ENCODE measurements at regions not wholly inside any gene's neighbourhood (a gene's known extent, or its start where the extent isn't known, plus 50 kb on each side); places are given as distances from the start of the nearest gene placed in this dataset.

DNA sequence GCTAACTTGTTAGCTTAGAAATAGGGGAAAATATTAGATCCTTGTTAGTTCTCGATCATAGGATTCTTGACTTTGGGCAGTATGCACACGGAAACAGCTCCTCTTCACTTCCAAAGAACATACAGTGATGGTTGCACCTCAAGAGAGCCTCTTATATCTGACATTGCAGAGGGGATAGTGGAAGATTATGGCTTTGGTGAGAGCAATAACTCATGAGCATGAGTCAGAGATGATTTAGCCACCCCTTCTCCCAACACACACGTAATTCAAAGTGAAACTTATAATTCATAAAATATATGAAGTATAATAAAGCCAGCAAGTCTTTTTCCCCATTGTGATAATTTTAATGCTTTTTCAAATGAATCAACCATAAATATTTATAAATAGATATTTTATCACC lies 683.7 kb downstream of the POM121L12 start:
- DNase-seq: no peak

DNA sequence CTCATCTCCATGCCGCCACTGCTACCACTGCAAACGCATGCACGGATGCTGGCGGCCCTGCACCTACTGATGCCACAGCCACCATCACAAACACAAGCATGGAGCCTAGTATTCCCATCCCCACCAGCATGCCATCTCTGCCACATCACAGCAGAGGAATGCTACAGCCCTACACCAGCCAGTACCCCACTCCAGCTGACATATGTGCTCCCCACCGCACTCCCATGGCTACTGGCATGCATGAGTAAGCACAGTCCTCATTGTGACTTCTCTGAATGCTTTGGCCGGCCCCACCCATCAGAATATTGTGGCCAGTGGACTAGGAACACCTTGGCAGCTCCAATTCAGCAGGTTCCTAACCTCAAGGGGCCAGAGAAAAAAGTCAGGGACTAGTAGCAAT lies 705.5 kb downstream of the POM121L12 start:
- no peak for DNase-seq

DNA sequence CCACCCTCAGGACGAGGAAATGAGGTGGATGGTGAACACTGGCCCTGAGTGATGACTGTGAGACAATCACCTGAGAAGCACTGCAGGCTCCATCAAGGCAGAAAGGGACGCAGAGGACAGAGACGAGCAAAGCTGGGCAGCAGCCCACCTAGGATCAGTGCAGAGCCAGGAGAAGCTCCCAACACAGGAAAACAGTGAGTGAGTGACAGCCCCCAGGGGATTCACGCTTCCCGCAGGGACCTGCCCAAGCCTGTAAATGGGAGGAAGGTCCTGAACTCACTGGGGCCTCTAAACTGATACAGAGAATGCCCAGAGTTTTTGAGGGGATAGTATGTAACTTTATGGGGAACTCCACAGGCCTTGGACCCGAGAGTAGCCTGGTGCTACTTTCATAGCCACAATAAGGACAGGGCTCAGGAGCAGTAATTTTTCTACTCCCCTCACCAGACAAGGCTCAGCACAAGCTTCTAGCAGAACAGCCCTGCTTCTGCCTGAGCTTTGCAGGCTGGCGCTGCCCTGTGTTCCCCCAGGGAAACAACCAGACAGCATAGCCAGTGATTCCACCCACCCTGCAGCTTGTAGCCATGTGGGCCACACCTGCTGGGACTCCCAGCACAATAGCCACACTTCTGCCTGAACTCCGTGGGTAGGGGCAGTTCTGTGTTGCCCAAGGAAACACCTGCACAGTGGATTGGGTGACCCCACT lies 708.4 kb downstream of the POM121L12 start:
- DNase-seq: no peak

DNA sequence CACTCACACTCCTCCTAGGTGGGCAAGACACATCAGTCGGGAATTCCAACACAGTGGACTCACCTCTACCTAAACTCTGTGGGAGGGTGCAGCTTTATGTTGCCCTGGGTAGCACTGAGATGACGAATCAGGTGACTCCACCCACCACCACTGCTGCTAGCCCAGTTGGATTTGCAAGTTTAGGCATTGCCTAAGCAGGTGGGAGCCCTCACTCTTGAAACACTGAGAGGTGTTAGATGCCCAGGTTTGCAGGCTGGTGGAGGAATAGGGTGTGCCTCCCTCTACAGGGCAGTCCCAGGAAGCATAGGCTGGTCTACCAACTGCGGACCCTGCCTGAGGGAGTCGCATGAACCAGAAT lies 708.9 kb downstream of the POM121L12 start:
- DNase-seq: no peak

DNA sequence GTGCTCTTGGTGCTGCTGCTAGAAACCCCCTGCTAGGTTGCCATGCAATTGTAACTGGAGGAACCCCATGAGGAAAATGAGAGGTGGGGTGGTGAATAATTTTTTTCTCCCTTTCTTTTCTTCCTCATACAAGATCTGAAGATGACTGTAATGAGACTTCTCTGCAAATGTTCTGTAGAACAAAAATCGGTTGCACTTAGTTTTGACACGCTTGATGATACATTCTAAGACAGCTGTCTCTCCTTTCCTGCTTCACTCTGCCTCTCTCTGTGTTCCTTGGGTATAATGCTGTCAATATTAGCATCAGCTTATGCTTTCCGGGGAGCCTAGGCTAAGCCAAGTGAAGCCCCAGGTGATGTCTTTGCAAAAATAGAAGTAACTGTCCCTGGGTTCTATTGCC lies 721.5 kb downstream of the POM121L12 start:
- DNase-seq: no peak

DNA sequence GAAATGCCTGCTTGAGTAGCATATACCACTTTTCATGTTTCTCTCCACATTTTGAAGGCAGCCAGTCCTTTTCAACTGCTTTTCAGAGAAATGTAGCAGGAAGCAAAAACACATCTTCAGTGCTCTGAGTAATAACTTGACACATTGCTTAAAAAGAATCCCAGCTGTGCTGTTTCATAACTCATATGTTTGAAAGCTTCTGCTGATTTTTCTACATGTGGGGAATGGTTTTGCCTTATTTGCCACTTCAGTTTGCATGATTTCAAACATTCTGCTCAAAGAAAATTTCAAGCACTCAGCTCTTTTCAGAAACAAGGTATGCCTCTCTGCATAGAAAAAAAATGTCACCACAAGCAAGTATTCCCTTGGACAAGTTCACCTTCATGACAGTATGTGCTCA lies 732.8 kb downstream of the POM121L12 start:
- no peak for DNase-seq

DNA sequence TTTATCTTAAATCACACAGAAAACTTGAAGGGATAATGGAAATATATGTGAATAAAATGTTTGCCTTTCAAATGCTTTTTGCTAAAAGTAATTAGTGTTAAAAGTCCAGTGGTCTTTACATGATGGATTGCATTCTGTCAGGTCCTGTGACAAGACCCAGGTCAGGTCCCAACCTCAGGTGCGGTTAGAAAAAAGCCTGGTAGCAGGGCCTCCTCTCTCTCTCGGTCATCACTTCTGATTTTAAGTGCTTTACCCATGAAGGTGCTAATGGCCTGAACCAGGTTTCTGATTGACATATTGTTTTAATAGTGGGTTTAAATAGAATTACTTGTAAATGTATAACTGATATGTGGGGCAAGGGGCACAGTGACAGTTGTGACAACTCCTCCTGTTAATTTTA lies 736.3 kb downstream of the POM121L12 start:
- no peak for DNase-seq

DNA sequence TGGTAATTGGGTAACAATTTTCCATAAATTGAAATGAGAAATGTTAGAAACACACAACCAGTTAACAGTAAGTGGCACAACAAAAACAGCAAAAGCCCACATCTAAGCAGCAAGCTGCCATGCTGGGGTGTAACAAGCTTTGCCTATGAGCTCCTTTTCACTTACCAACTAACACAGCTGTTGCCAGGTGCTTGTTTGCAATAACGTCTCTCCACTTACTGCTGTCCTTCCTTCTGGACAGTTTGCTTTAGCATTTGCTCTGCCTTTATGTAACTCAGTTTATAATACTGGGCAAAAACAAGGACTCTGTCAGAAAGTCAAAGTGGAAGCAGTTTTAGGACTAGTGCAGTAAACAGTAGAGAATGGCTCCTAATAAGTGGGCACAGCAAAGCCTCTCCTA lies 740.9 kb downstream of the POM121L12 start:
- DNase-seq: no peak

DNA sequence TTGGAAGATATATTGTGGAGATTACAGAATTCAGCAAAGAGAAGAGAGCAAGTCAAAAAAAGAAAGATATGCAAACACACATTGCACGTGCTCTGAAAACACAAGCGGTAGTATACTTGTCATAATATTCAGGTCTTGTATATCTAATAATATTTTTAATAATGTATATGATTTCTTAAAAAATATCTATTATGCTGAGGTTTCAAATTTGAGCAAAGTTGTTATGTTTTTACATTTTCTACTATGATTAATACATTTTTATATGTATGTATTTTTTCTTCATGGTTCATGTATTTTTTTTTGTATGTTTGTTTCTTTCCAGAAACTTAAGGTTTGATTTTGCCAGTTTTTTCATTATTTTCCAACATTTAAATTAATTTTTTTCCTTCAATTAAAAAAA lies 752.4 kb upstream of the VSTM2A start:
- no peak for DNase-seq

DNA sequence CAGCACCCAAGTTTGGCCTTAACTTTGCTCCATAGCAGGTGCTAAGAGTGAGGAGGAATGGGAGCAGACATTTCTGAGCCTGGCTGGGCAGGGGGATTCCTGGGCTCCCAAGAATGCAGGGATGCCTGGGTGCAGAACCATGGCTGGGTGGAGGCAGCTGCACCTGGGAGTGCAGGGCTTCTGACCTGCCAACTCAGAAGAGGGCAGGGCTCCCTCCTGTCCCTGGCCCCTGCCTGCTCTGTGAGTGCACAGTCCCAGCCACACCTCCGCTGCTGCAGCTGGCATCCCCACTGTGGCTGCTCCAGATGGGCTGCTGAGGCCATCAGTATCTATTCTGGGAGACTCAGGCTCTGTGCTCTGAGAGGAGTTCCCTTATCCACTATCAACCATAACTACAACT lies 747.4 kb upstream of the VSTM2A start:
- no peak for DNase-seq

DNA sequence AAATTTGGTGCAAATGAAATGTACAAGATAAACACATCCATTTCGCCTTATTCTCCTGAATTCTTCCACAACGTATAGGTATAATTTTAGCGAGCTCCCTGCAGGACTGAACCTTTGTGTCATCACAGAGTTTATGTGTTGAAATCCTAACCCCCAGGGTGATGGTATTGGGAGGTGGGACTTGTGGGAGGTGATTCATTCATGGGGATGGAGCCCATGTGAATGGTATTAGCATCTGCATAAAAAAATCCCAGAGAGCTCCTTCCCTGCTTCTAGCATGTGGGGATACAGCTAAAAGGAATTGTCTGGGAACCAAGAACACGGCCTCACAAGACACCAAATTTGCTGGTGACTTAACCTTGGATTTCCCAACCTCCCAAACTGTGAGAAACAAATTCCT lies 741.4 kb upstream of the VSTM2A start:
- no peak for DNase-seq

DNA sequence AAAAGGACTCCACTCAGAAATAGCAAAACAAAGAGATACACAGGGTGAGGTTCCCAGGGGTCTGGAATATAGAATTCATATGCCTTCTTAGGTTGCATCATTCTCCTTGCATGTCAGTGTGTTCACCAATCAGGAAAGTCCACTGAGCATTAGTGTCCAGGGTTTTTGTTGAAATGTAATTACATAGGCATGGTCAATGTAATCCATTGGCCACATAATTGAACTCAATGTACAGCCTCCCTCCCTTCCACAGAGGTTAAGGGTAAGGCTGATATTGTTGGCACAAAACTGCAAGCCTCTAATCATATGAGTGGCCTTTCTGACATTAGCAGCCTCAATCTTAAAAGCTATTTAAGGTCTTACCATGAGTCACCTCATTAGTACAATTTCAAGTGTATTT lies 736.1 kb upstream of the VSTM2A start:
- DNase-seq: no peak

DNA sequence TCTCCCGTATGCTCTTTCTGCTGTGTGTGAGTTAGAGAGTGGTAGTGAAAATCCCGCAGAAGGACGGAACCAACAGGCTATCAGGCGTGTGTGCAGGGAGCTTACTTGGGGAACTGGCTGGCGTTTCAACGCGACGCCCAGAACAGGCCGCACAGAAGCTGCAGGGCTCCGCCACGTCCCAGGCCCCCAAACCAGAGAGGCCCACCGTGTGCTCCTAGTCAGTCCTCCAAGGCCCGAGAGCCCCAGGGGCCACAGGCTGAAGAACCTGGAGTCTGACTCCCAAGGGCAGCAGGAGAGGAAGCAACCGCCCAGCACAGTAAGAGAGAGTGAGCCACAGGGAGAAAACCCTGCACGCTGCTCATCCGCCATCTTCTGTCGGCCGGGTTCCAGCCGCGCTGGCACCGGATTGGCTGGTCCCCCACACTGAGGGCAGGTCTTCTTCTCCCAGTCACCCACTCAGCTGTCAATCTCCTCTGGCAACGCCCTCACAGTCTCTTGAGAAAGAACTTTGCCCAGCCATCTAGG lies 730.6 kb upstream of the VSTM2A start:
- no peak for DNase-seq

DNA sequence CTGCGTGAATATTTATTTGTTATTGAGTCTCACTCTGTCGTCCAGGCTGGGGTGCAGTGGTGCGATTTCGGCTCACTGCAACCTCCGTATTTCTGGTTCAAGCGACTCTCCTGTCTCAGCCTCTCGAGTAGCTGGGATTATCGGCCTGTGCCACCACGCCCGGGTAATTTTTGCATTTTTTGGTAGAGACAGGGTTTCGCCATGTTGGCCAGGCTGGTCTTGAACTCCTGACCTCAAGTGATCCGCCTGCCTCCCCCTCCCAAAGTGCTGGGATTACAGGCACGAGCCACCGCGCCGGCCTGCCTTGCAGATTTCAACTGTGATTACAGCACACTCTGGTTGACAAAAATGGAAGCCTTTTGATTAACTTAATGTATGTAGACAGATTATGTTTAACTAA lies 730.0 kb upstream of the VSTM2A start:
- DNase-seq: no peak

DNA sequence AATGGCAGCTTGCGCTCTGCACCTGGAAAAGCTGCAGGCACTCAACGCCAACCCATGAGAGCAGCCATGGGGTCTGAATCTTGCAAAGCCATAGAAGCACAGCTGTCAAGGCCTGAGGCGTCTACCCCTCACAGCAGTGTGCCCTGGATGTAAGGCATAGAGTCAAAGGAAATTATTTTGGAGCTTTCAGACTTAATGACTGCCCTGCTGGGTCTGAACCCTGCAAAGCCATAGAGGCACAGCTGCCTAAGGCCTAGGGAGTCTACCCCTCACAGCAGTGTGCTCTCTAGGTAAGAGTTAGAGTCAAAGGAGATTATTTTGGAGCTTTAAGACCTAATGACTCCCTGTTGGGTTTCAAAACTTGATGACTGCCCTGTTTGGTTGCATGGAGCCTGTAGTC lies 706.9 kb upstream of the VSTM2A start:
- no peak for DNase-seq

DNA sequence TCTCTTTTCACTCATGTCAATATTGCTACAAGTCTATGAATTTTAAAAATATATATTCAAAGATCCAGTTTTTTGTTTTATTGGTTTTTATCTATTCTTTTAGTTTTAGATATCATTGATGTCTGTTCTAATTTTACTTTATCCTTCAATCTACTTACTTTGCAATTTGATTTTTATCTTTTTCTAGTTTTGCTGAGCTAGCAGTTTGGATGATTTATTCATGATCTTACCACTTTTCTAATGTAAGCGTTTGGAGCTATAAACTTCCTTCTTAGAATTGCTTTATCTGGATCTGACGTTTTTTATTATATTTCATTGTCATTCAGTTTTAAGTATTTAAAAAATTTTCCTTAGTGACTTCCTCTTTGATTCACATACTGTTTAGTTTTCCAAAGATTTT lies 664.5 kb upstream of the VSTM2A start:
- DNase-seq: no peak

DNA sequence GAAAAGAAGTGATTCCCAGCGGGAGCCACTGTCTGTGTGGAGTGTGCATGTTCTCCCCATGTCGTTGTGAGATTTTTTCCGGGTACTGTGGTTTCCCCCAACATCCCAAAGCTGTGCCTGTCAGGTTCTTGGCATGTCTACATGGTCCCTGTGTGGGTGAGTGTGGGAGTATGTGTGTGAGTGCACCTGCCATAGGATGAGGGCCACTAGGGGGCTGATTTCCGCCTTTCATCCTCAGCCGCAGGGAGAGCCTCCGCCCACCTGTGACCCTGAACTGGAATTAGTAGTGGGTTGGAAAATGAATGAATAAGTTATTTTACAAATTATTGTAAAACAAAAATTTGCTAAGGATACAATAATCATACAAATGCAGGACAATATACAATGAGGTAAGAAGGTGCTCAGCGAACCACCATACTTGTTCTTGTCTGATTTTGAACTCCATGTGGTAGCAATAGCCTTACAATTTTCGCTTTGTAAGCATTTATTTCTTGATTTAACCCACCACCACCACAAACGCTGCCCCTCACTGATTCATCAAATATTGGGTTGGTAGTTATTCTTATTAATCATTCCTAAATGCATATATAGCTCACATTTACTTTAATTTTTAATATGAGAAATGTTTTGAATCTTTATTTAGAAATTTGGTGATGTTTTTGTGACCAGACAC lies 641.2 kb upstream of the VSTM2A start:
- no peak for DNase-seq

DNA sequence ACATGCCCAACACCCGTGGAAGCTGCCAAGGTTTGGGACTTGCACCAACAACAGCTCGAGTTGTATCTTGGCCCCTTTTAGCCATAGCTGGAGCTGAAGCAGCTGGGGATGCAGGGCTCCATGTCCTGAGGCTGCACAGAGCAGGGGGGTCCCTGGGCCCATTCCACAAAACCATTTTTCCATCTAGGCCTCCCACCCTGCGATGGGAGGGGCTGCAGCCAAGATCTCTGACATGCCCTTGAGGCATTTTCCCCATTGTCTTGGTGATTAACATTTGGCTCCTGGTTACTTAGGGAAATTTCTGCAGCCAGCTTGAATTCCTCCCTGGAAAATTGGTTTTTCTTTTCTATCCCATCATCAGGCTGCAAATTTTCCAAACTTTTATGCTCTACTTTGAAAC lies 637.8 kb upstream of the VSTM2A start:
- no peak for DNase-seq

DNA sequence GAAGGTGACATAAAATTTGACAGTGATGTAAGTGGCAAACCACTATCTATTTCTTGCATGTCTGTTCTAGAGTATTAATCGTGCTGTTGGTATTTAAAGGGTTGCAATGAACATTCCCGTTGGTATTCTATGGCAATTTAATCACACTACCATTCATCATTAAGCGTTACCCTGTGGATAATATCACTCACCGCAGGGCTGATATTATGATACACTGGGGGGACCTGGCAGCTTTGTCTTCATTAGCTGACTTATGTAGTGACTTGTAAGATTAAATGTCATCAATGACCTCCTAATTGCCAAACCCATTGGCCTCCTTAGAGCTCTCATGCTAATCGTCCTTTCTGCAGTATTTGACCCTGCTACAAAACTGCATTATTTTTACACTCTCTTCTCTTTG lies 624.5 kb upstream of the VSTM2A start:
- DNase-seq: no peak

DNA sequence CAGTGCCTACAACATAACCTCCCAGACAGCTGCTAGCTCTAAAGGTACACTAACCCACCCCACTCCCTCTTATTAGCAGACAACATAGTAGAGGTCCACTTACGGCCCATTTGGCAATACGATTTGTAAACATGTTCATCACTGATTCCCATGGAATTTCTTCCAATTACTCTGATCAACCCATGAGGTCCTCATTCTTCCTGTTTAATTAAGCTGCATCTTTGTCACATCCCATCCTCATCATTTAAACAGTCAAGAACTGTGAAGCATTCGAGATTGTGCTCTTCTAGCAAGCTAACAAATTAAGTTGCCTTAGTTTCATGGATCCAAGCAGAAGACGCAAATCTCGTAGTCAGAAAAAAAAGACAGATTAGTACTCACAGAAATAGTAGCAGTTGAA lies 622.2 kb upstream of the VSTM2A start:
- no peak for DNase-seq

DNA sequence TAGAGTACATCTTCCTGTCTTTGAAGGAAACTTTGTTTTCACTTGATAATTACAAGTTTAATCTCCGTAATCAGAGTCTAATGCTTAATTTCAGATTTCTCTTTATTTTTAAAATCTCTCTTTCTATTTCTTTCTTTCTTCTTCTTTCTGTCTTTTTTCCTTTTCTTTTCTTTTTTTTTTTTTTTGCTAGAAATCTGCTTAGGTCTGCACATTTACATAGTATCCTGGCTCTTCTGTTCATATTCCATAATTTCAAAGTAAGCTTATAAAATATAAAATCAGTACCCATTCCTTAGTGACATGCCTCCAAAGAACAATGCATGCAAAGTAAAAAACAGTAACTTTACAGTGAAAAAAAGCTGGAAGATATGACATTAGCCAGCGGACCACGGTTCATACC lies 601.7 kb upstream of the VSTM2A start:
- DNase-seq: no peak

DNA sequence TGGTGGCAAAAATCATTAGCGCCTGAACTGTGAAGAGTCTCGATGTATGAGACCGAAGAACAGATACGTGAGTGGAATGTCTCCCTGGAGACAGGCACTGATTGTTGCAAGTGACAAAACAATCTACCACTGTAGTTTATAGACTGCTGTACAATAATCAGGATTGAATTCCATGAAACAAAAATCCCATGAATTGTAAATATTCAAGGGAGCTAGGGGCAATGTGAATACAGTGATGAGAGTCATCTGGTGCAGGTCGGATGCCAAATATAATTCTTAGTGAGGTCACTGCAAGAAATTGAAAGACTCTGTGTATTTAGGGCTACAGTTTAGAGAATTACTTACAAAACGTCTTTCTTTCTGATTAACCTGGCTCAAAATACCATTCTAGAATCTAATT lies 594.4 kb upstream of the VSTM2A start:
- no peak for DNase-seq

DNA sequence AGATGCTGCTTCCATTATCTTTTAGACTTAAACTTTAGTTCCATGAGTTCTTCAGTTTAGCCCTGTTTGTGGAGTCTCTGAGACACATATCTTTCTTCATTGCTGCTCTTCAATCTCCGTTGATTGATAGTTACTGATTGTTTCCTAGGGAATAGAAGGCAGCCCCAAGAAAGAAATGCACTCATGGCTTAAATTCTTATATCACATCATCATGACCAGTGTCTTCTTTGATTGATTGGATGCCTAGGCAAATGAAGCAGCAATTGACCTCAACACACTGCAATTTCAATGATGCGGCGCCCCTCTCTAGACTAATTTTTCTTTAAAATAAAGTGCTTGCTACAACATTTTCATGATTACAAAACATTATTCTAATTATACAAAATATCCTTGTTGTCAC lies 576.5 kb upstream of the VSTM2A start:
- no peak for DNase-seq

DNA sequence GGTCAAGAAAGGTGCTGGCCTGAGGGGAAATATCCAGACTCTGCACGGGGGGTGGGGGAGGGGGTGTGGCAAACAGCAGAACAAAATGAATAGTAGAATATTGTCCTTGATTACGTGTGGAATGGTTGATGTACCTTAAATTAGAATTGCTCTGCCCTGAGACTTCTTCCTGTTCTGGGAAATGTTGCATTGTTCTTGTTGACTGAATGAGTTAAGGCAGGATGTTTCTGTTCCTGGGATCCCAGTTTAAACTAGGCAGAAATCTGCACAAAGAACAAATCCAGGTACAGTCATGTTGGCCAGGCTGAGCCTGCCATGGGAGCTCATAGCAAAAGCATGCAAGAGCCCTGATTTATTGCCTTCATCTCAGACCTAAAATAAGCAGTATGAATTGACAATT lies 558.7 kb upstream of the VSTM2A start:
- DNase-seq: no peak

DNA sequence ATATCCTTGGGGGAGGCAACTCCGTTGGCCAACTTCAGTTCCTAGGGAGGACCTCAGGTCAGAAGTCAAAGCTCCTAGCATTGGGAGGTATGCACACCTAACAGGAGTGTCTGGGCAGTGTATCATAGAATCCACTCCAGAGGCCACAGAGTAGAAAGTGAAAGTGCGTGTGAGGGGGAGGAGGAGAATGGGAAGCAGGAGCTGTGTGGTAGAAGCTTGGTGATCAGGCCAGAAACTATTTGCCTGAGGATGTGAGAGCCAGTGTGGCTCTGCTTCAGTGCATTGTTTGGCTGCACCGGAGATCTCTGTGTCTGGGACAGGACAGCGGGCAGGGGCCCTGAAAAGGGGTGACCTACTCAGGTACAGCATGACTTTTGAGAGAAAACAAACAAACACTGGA lies 557.4 kb upstream of the VSTM2A start:
- DNase-seq: no peak

Data from NCI-H2029 treated with DMSO at 0.1 percent for 48 hours (cell line).